SK-N-SH (cell line): ENCODE measurements at regions not wholly inside any gene's neighbourhood (a gene's known extent, or its start where the extent isn't known, plus 50 kb on each side); places are given as distances from the start of the nearest gene placed in this dataset.

Experiments
- CTCF ChIA-PET: fragments of 300-600, 350-600 bp; formaldehyde crosslinking; extraction: SDS; loops from one replicate; lab custom pipeline; 2021; lab: Yijun Ruan, JAX
- POLR2A ChIA-PET: fragments of 350-600 bp; sonication (Branson Sonifier 250); formaldehyde crosslinking; extraction: SDS; loops from one replicate; lab custom pipeline; 2020; ENCODE audit warnings: antibody characterized with exemption, inconsistent platforms; lab: Yijun Ruan, JAX
- DNase-seq: peaks from one replicate; pipeline ENCODE4 v3.0.0; 2012
- H2AFZ ChIP-seq: fragments of 200-600 bp; sonication (generic); 2 replicates; pipeline ENCODE4 v1.8.1; 2016; ENCODE audit warnings: antibody characterized with exemption, mild to moderate bottlenecking, low read depth
- H3F3A ChIP-seq: fragments of 200-600 bp; sonication (generic); replicated peaks from 2 replicates; pipeline ENCODE3; 2016; ENCODE audit warnings: antibody characterized with exemption, mild to moderate bottlenecking; ENCODE audit not compliant: insufficient read depth
- H3K27ac ChIP-seq, 2 experiments: fragments of 200-500 bp in 1 of 2; fragments of 200-600 bp in 1 of 2; sonication (Bioruptor generic) in 1 of 2; sonication (generic), shearing (Covaris generic) in 1 of 2; 2 replicates each; pipeline versions ENCODE4 v1.5.1 to v1.6.1; 2014 to 2016; ENCODE audit warnings: low read depth in 2 of 2, inconsistent platforms in 1 of 2, low read length in 1 of 2, mild to moderate bottlenecking in 1 of 2, mixed read lengths in 1 of 2
- H3K27me3 ChIP-seq: fragments of 200-600 bp; sonication (generic), shearing (Covaris generic); 2 replicates; pipeline ENCODE4 v1.6.1; 2016; ENCODE audit warnings: mixed run types; ENCODE audit not compliant: insufficient read depth
- H3K36me3 ChIP-seq, 2 experiments: fragments of 200-500 bp in 1 of 2; fragments of 200-600 bp in 1 of 2; sonication (Bioruptor generic) in 1 of 2; sonication (generic) in 1 of 2; replicated peaks in 1 of 2; 2 replicates each; pipeline versions ENCODE3 to v1.5.1; 2014 to 2016; ENCODE audit warnings: low read length in 1 of 2, mild to moderate bottlenecking in 1 of 2; ENCODE audit not compliant: insufficient read depth in 2 of 2, control insufficient read depth in 1 of 2
- H3K4me1 ChIP-seq, 2 experiments: fragments of 200-500 bp in 1 of 2; fragments of 200-600 bp in 1 of 2; sonication (Bioruptor generic) in 1 of 2; sonication (generic), shearing (Covaris generic) in 1 of 2; 2 replicates each; pipeline versions ENCODE4 v1.5.1 to v1.6.1; 2014 to 2016; ENCODE audit warnings: low read depth in 1 of 2, low read length in 1 of 2, mixed run types in 1 of 2; ENCODE audit not compliant: insufficient read depth in 2 of 2, control insufficient read depth in 1 of 2
- H3K4me2 ChIP-seq: fragments of 200-600 bp; sonication (generic), shearing (Covaris generic); 2 replicates; pipeline ENCODE4 v1.6.1; 2017; ENCODE audit warnings: mixed run types
- H3K4me3 ChIP-seq, 2 experiments: fragments of 200-500 bp in 1 of 2; fragments of 200-600 bp in 1 of 2; sonication (Bioruptor generic) in 1 of 2; sonication (generic), shearing (Covaris generic) in 1 of 2; 2 replicates each; pipeline versions ENCODE4 v1.5.1 to v1.8.1; 2014 to 2016; ENCODE audit warnings: low read depth in 2 of 2, inconsistent platforms in 1 of 2, low read length in 1 of 2, mild to moderate bottlenecking in 1 of 2, mixed read lengths in 1 of 2, moderate library complexity in 1 of 2
- H3K79me2 ChIP-seq: fragments of 200-600 bp; sonication (generic); 2 replicates; pipeline ENCODE4 v1.8.1; 2017; ENCODE audit warnings: mild to moderate bottlenecking; ENCODE audit not compliant: insufficient read depth
- H3K9ac ChIP-seq: fragments of 200-600 bp; sonication (generic); 2 replicates; pipeline ENCODE4 v1.6.1; 2017; ENCODE audit warnings: mixed run types
- H3K9me2 ChIP-seq: fragments of 200-600 bp; sonication (generic); 2 replicates; pipeline ENCODE4 v1.6.1; 2017; ENCODE audit warnings: mixed run types
- H3K9me3 ChIP-seq: fragments of 200-600 bp; sonication (generic); 2 replicates; pipeline ENCODE4 v1.6.1; 2017; ENCODE audit warnings: mixed run types, mild to moderate bottlenecking, moderate library complexity
- H4K20me1 ChIP-seq: fragments of 200-600 bp; sonication (generic); 2 replicates; pipeline ENCODE4 v1.6.1; 2017; ENCODE audit warnings: mild to moderate bottlenecking, mixed run types; ENCODE audit not compliant: insufficient read depth
- CHD2 ChIP-seq: fragments of 150-350 bp; IDR thresholded peaks from 2 replicates; pipeline ENCODE4 v1.6.1; 2018; ENCODE audit warnings: low read length; ENCODE audit not compliant: partially characterized antibody
- ELF1 ChIP-seq: IDR thresholded peaks from 2 replicates; pipeline ENCODE4 v1.4.0; 2012
- EZH2phosphoT487 ChIP-seq: fragments of 200-600 bp; sonication (generic); IDR thresholded peaks from 2 replicates; pipeline ENCODE4 v1.6.1; 2017; ENCODE audit warnings: low read depth, mixed run types, mild to moderate bottlenecking, antibody characterized with exemption, moderate library complexity, borderline replicate concordance
- FOSL2 ChIP-seq: IDR thresholded peaks from 2 replicates; pipeline ENCODE4 v1.4.0; 2012; ENCODE audit warnings: low read depth, mild to moderate bottlenecking, moderate library complexity, borderline replicate concordance
- FOXJ3 ChIP-seq: sonication (generic); formaldehyde crosslinking; IDR thresholded peaks from 2 replicates; pipeline ENCODE4 v1.5.1; 2020; ENCODE audit warnings: mild to moderate bottlenecking, missing genetic modification reagents
- FOXM1 ChIP-seq: IDR thresholded peaks from 2 replicates; pipeline ENCODE4 v1.4.0; 2012; ENCODE audit warnings: low read depth, mild to moderate bottlenecking
- JUND ChIP-seq: IDR thresholded peaks from 2 replicates; pipeline ENCODE4 v1.4.0; 2012
- MEF2A ChIP-seq: IDR thresholded peaks from 2 replicates; pipeline ENCODE4 v1.4.0; 2012; ENCODE audit warnings: low read depth, borderline replicate concordance
- POLR2AphosphoS5 ChIP-seq: IDR thresholded peaks from 2 replicates; pipeline ENCODE4 v1.6.1; 2012; ENCODE audit warnings: low read depth, low read length
- RCOR1 ChIP-seq: fragments of 150-350 bp; IDR thresholded peaks from 2 replicates; pipeline ENCODE4 v1.6.1; 2017; ENCODE audit warnings: antibody characterized with exemption, low read length
- RFX5 ChIP-seq: IDR thresholded peaks from 2 replicates; pipeline ENCODE4 v1.6.1; 2012; ENCODE audit warnings: mild to moderate bottlenecking, improper control_type of control experiment, low read length
- RXRA ChIP-seq: IDR thresholded peaks from 2 replicates; pipeline ENCODE4 v1.4.0; 2012; ENCODE audit warnings: low read depth, mild to moderate bottlenecking, borderline replicate concordance
- SMC3 ChIP-seq: IDR thresholded peaks from 2 replicates; pipeline ENCODE4 v1.6.1; 2012; ENCODE audit warnings: low read depth, low read length, improper control_type of control experiment
- TEAD4 ChIP-seq: IDR thresholded peaks from 2 replicates; pipeline ENCODE4 v1.4.0; 2012; ENCODE audit warnings: mild to moderate bottlenecking, borderline replicate concordance; ENCODE audit not compliant: insufficient read depth
- YY1 ChIP-seq: IDR thresholded peaks from 2 replicates; pipeline ENCODE4 v1.4.0; 2012; ENCODE audit warnings: low read depth, mild to moderate bottlenecking
- WGBS: methylation state at CpG from one replicate; pipeline ENCODE4 v1.1.6; 2017; ENCODE audit warnings: low lambda C conversion rate; 5-methylcytosine and 5-hydroxymethylcytosine counted together
- TF ChIP-seq, protein P1 (sequence below): IDR thresholded peaks from 2 replicates; pipeline ENCODE4 v1.4.0; 2012; ENCODE audit warnings: low read depth
- TF ChIP-seq, protein P2 (sequence below): IDR thresholded peaks from 2 replicates; pipeline ENCODE4 v1.4.0; 2012; ENCODE audit warnings: low read depth, borderline replicate concordance
- TF ChIP-seq, protein P3 (sequence below): IDR thresholded peaks from 2 replicates; pipeline ENCODE4 v1.4.0; 2012; ENCODE audit warnings: low read depth, borderline replicate concordance
- TF ChIP-seq, protein P4 (sequence below): IDR thresholded peaks from 2 replicates; pipeline ENCODE4 v1.6.1; 2012; ENCODE audit warnings: mild to moderate bottlenecking, low read depth, low read length, moderate library complexity

DNA sequence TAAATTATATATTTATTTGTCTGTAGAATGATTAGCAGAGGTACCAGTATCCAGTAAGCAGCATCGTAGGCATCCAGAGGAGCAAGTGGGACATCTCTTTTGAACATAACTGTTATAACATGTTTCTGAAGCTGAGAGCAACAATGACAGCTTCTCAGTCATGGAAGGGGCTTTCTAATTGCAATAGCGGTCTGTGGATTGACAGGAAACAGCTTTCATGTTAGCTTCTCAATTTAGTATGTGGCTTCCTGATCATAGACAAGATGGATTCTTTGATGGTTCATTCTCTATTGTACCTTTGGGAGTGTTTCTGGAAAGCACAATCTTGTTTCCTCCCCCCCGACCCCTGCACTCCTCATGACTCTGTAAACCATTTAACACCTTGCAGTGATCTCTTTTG lies 434.6 kb upstream of the GNPDA2 start:
- Histone ChIP-seq H3K27ac (no peak overlapping the region), H3K79me2 (no peaks in the 10 kb centered on the region), H3K9me2 (no peaks in the 10 kb centered on the region), H3K9me3 (no peaks in the 10 kb centered on the region), H3K4me2 (no peak overlapping the region), H3K9ac (no peak overlapping the region), H3K4me1 (no peaks in the 10 kb centered on the region), H2AFZ (no peak overlapping the region), H4K20me1 (no peaks in the 10 kb centered on the region), H3F3A (no peaks in the 10 kb centered on the region), H3K36me3 (no peaks in the 10 kb centered on the region), H3K4me3 (no peak overlapping the region), H3K27me3 (no peaks in the 10 kb centered on the region)
- 14% methylated on average over 3 of the region's 3 CpGs for WGBS
- DNase-seq = no peak
- TF ChIP-seq SMC3 (no peak), CHD2 (no peak), POLR2AphosphoS5 (no peak), EZH2phosphoT487 (no peak), FOSL2 (no peak), FOXJ3 (CRISPR knock-in tag) (no peak), JUND (no peak), FOXM1 (no peak), RFX5 (no peak), RXRA (no peak)
- TF ChIP-seq, protein P1, sequence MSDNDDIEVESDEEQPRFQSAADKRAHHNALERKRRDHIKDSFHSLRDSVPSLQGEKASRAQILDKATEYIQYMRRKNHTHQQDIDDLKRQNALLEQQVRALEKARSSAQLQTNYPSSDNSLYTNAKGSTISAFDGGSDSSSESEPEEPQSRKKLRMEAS = no peak
- TF ChIP-seq, protein P2, sequence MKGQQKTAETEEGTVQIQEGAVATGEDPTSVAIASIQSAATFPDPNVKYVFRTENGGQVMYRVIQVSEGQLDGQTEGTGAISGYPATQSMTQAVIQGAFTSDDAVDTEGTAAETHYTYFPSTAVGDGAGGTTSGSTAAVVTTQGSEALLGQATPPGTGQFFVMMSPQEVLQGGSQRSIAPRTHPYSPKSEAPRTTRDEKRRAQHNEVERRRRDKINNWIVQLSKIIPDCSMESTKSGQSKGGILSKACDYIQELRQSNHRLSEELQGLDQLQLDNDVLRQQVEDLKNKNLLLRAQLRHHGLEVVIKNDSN = no peak
- ChIA-PET POLR2A (no interaction called here), CTCF (no interaction called here)

DNA sequence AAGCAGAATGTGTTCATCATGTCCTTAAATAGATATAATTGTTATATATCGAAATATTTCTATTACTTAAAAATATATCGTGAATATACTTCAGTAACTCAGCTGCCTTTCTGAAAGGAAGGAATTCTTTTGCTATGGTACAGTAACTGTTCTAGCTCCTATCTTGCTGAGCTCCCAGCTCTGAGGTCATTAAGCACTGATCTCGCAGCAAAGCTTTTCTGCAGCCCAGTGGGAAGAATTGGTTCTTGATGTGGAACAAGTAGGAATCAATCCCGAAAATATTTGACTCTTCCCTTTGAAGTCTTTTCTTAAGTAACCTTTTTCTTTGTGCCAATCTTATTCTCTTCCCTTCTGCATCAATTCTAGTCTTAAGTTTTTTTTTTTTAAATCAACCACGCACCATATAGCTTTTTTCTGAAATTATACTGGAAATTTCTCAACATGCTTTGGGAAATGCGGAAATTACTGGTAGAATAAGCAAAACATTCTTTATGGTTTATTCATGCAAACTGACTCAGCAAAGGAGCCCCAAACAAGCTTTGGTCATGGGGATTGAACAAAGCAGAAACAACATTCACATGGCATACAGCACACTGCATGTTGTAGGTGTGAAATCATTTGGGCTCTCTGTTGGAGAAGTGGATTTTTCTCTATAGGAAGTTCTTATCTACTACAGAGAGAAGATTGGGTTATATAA lies 428.9 kb upstream of the GNPDA2 start:
- H3K27me3 ChIP-seq = no peaks in the 10 kb centered on the region
- H2AFZ ChIP-seq = no peak overlapping the region
- no peak overlapping the region for H3K4me3 ChIP-seq
- H4K20me1 ChIP-seq = no peaks in the 10 kb centered on the region
- H3K9me3 ChIP-seq = no peaks in the 10 kb centered on the region
- no peak overlapping the region for H3K9ac ChIP-seq
- H3K9me2 ChIP-seq = no peaks in the 10 kb centered on the region
- CTCF ChIA-PET = no interaction called here
- WGBS = 13% methylated on average over 6 of the region's 6 CpGs
- no peak for TF ChIP-seq YY1
- TF ChIP-seq, protein P2 = no peak
- no peak for TF ChIP-seq RCOR1
- TF ChIP-seq CHD2 = no peak
- TF ChIP-seq RFX5 = no peak
- no peak for TF ChIP-seq TEAD4
- TF ChIP-seq, protein P3, sequence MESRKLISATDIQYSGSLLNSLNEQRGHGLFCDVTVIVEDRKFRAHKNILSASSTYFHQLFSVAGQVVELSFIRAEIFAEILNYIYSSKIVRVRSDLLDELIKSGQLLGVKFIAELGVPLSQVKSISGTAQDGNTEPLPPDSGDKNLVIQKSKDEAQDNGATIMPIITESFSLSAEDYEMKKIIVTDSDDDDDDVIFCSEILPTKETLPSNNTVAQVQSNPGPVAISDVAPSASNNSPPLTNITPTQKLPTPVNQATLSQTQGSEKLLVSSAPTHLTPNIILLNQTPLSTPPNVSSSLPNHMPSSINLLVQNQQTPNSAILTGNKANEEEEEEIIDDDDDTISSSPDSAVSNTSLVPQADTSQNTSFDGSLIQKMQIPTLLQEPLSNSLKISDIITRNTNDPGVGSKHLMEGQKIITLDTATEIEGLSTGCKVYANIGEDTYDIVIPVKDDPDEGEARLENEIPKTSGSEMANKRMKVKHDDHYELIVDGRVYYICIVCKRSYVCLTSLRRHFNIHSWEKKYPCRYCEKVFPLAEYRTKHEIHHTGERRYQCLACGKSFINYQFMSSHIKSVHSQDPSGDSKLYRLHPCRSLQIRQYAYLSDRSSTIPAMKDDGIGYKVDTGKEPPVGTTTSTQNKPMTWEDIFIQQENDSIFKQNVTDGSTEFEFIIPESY = no peak
- no peak for TF ChIP-seq POLR2AphosphoS5
- TF ChIP-seq MEF2A = no peak
- TF ChIP-seq RXRA = no peak
- TF ChIP-seq, protein P4, sequence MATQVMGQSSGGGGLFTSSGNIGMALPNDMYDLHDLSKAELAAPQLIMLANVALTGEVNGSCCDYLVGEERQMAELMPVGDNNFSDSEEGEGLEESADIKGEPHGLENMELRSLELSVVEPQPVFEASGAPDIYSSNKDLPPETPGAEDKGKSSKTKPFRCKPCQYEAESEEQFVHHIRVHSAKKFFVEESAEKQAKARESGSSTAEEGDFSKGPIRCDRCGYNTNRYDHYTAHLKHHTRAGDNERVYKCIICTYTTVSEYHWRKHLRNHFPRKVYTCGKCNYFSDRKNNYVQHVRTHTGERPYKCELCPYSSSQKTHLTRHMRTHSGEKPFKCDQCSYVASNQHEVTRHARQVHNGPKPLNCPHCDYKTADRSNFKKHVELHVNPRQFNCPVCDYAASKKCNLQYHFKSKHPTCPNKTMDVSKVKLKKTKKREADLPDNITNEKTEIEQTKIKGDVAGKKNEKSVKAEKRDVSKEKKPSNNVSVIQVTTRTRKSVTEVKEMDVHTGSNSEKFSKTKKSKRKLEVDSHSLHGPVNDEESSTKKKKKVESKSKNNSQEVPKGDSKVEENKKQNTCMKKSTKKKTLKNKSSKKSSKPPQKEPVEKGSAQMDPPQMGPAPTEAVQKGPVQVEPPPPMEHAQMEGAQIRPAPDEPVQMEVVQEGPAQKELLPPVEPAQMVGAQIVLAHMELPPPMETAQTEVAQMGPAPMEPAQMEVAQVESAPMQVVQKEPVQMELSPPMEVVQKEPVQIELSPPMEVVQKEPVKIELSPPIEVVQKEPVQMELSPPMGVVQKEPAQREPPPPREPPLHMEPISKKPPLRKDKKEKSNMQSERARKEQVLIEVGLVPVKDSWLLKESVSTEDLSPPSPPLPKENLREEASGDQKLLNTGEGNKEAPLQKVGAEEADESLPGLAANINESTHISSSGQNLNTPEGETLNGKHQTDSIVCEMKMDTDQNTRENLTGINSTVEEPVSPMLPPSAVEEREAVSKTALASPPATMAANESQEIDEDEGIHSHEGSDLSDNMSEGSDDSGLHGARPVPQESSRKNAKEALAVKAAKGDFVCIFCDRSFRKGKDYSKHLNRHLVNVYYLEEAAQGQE = no peak
- TF ChIP-seq ELF1 = no peak
- H3K36me3 ChIP-seq = no peaks in the 10 kb centered on the region
- no peak for DNase-seq
- no peak overlapping the region for H3K27ac ChIP-seq
- no peaks in the 10 kb centered on the region for H3F3A ChIP-seq
- no peak overlapping the region for H3K4me2 ChIP-seq
- POLR2A ChIA-PET = no interaction called here
- H3K4me1 ChIP-seq = no peaks in the 10 kb centered on the region
- H3K79me2 ChIP-seq = no peaks in the 10 kb centered on the region
